ENCODE measurements at regions not wholly inside any gene's neighbourhood (a gene's known extent, or its start where the extent isn't known, plus 50 kb on each side); places are given as distances from the start of the nearest gene placed in this dataset.

GRCh38 chr5:171581781-171582180 lies 162.3 kb downstream of the FGF18 start:
- TF ChIP-seq, protein P1, sequence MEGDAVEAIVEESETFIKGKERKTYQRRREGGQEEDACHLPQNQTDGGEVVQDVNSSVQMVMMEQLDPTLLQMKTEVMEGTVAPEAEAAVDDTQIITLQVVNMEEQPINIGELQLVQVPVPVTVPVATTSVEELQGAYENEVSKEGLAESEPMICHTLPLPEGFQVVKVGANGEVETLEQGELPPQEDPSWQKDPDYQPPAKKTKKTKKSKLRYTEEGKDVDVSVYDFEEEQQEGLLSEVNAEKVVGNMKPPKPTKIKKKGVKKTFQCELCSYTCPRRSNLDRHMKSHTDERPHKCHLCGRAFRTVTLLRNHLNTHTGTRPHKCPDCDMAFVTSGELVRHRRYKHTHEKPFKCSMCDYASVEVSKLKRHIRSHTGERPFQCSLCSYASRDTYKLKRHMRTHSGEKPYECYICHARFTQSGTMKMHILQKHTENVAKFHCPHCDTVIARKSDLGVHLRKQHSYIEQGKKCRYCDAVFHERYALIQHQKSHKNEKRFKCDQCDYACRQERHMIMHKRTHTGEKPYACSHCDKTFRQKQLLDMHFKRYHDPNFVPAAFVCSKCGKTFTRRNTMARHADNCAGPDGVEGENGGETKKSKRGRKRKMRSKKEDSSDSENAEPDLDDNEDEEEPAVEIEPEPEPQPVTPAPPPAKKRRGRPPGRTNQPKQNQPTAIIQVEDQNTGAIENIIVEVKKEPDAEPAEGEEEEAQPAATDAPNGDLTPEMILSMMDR (IDR thresholded peaks at IDR 0.05), result no peak
- no peak for TF ChIP-seq POLR2A (IDR thresholded peaks at IDR 0.05)

Measured in body of pancreas (tissue), 4 donors.